GM06990 (cell line): ENCODE measurements at regions not wholly inside any gene's neighbourhood (a gene's known extent, or its start where the extent isn't known, plus 50 kb on each side); places are given as distances from the start of the nearest gene placed in this dataset.

Experiments used
- DNase-seq: peaks from one replicate; pipeline ENCODE4 v3.0.0-alpha.2; 2011; ENCODE audit not compliant: insufficient read length; ENCODE audit errors: extremely low read depth
- H3K27me3 ChIP-seq: replicated peaks from 2 replicates; pipeline ENCODE4 v1.6.0; 2011; ENCODE audit warnings: low read length; ENCODE audit not compliant: control insufficient read depth, insufficient read depth
- H3K36me3 ChIP-seq: 2 replicates; pipeline ENCODE4 v1.5.1; 2011; ENCODE audit warnings: low read length; ENCODE audit not compliant: control insufficient read depth, insufficient read depth
- H3K4me3 ChIP-seq: replicated peaks from 2 replicates; pipeline ENCODE4 v1.5.1; 2011; ENCODE audit warnings: low read depth, mild to moderate bottlenecking, control low read depth, low read length
- TF ChIP-seq, protein P1 (sequence below): IDR thresholded peaks from 2 replicates; pipeline ENCODE4 v1.5.1; 2011; ENCODE audit warnings: low read length, control low read depth, mild to moderate bottlenecking, inconsistent platforms; ENCODE audit not compliant: insufficient read depth, poor library complexity, severe bottlenecking

DNA sequence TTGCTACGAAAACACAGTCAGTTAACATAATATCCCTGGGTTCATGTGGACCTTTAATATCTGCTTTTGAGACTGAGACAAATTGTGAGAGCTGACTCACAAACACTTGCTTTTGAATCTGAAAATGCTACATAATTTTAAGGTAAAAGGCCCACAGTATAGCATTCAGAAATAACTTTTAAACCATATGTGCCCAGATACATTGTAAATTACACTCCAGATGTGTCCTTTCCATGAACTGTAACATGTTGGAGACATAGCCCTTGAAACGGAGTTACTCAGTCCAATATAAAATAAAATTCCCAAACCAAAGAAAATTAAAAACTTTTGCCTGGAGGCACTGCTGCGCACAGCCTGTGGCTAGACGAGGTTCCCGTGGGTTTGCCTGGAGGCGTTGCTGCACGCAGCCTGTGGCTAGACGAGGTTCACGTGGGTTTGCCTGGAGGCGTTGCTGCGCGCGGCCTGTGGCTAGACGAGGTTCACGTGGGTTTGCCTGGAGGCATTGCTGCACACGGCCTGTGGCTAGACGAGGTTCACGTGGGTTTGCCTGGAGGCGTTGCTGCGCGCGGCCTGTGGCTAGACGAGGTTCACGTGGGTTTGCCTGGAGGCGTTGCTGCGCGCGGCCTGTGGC, 131.9 kb upstream of the ALKAL2 start:
- H3K36me3 ChIP-seq, result no peaks in the 10 kb centered on the region
- no peak overlapping the region for H3K4me3 ChIP-seq
- no peaks in the 10 kb centered on the region for H3K27me3 ChIP-seq
- no peak for DNase-seq
- TF ChIP-seq, protein P1, sequence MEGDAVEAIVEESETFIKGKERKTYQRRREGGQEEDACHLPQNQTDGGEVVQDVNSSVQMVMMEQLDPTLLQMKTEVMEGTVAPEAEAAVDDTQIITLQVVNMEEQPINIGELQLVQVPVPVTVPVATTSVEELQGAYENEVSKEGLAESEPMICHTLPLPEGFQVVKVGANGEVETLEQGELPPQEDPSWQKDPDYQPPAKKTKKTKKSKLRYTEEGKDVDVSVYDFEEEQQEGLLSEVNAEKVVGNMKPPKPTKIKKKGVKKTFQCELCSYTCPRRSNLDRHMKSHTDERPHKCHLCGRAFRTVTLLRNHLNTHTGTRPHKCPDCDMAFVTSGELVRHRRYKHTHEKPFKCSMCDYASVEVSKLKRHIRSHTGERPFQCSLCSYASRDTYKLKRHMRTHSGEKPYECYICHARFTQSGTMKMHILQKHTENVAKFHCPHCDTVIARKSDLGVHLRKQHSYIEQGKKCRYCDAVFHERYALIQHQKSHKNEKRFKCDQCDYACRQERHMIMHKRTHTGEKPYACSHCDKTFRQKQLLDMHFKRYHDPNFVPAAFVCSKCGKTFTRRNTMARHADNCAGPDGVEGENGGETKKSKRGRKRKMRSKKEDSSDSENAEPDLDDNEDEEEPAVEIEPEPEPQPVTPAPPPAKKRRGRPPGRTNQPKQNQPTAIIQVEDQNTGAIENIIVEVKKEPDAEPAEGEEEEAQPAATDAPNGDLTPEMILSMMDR, result no peak

DNA sequence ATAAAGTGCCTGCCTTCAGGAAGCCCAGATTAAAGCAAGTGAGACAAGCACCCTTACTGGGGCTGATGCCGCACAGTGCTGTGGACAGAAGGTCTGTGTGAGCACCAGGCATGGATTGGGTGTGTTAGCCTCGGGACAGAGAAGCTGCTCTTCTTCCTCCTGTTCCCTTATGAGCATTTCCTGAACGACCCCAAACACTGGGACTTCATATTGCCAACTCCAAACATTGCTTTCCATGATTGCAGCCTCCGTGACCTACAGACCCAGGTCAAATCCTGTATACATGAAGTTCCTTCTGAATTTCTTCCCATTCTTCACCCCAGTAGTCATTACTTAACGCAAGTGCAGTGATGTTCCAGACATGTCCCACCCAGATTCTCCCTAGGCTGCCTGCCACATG, 129.8 kb upstream of the ALKAL2 start:
- Histone ChIP-seq H3K36me3 (no peaks in the 10 kb centered on the region), H3K4me3 (no peak overlapping the region), H3K27me3 (no peaks in the 10 kb centered on the region)
- TF ChIP-seq, protein P1, result no peak
- no peak for DNase-seq

DNA sequence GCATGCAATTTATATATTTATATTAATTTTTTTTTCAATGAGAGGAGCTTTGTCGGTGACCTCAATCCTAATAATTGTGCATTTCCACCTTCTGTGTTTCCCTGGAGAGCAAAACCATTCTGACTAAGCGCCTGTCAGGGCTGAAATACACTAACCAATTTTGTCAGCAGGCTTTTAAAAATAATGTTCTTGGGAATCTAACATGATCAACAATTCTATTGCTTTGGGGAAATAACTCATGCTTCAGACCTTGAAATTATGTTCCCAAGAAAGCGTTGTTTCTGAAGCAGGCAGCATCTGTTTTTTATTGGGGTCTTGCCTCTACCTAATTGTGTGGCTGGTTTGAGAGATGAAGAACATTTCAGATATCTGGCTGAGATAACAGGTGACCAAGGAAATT, 129.1 kb upstream of the ALKAL2 start:
- TF ChIP-seq, protein P1, result no peak
- no peak for DNase-seq
- no peaks in the 10 kb centered on the region for H3K36me3 ChIP-seq
- H3K27me3 ChIP-seq, result no peaks in the 10 kb centered on the region
- H3K4me3 ChIP-seq, result no peak overlapping the region

DNA sequence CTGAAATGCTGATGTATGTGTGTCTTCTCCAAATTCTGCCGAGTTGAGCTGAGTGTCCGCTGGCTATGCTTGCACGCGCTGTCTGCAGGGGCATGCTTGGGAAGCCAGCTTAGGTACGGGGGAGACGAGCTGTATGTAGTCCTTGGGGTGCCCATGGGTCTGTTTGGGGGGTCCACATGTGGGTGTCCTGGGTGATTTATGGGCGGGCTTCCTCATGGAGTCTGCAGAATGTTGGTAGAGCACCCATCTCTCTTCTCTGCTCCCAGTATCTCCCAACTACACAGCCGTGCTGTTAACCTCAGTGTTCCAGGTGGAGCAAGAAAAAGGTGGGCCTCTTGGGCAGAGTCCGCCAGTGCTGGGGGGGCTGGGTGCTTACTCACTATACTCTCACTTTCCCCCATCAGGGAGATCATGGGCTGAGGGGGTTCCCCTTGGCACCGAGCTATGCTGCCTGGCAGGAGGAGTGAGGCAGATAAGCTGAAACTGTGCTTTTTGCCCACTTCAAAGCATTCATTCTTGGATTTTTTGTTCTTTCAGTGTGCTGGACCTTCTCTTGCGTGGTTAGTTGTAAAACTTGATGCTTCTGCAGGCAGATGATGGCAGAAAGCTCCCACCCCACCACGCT, 128.2 kb upstream of the ALKAL2 start:
- no peak for DNase-seq
- Histone ChIP-seq H3K4me3 (no peak overlapping the region), H3K36me3 (no peaks in the 10 kb centered on the region), H3K27me3 (no peaks in the 10 kb centered on the region)
- TF ChIP-seq, protein P1, result no peak

DNA sequence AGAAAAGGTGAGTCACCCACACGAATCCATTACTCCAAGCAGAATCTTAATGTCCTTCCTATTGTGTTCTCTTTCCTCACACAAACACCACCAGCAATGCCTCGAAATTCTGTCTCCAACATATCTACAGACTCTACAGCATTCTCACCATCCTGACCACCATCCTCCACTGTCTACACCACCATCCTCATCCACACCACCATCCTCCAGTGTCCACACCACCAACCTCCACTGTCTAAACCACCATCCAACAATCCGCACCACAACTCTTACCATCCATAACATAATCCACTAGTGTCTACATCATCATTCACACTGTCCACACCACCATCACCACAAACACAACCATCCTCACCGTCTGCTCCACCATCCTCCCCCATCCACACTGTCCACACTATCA, 121.6 kb upstream of the ALKAL2 start:
- DNase-seq, result no peak
- Histone ChIP-seq H3K4me3 (no peak overlapping the region), H3K36me3 (no peaks in the 10 kb centered on the region), H3K27me3 (no peaks in the 10 kb centered on the region)
- TF ChIP-seq, protein P1, result no peak

DNA sequence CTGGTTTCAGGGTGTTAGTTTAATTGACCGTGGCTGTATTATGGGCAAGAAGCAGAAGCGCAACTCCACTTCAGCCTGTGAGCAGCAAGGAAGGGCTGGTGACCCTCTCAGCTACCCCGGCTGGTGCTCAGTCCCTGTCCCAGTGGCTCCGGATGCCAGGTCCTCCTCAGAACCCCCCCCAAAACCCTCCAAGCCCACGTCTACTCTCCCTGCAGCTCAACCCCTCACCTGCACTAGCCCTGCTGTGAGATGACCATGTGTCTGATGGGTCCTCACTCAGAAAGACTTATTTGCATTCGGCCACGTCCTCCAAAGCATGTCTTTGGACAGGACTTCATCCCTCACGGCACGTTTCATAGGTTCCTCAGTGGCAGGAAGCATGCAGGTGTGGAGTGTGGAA, 119.7 kb upstream of the ALKAL2 start:
- H3K36me3 ChIP-seq, result no peaks in the 10 kb centered on the region
- no peak overlapping the region for H3K4me3 ChIP-seq
- TF ChIP-seq, protein P1, result no peak
- no peaks in the 10 kb centered on the region for H3K27me3 ChIP-seq
- DNase-seq, result no peak
